WTC11 (cell line): ENCODE measurements at regions not wholly inside any gene's neighbourhood (a gene's known extent, or its start where the extent isn't known, plus 50 kb on each side); places are given as distances from the start of the nearest gene placed in this dataset.

Source experiments
- ATAC-seq: fragments of 200-7000 bp; cut with Tn5 transposase; 2 replicates; pipeline ENCODE4 v1.10.0; 2021; ENCODE audit warnings: mild to moderate bottlenecking, moderate library complexity
- CTCF ChIA-PET: fragments of 300-600 bp; sonication (Branson Sonifier 250); formaldehyde crosslinking; loops from one replicate; lab custom pipeline; 2021; ENCODE audit warnings: antibody characterized with exemption; lab: Charles Lee
- POLR2A ChIA-PET: fragments of 350-600 bp; sonication (Branson Sonifier 250); formaldehyde crosslinking; loops from one replicate; lab custom pipeline; 2021; ENCODE audit warnings: antibody characterized with exemption; lab: Charles Lee
- DNase-seq: peaks from one replicate; pipeline ENCODE4 v3.0.0; 2021; ENCODE audit warnings: low spot score
- H3K27ac Mint-ChIP-seq: 2 replicates; pipeline ENCODE4 v1.8.0; 2021; ENCODE audit warnings: mixed read lengths
- H3K27me3 Mint-ChIP-seq: 2 replicates; pipeline ENCODE4 v1.8.0; 2021; ENCODE audit warnings: low read depth, mild to moderate bottlenecking, moderate library complexity, mixed read lengths
- H3K36me3 Mint-ChIP-seq: 2 replicates; pipeline ENCODE4 v1.8.0; 2021; ENCODE audit warnings: mixed read lengths
- H3K4me1 Mint-ChIP-seq: 2 replicates; pipeline ENCODE4 v1.8.0; 2022; ENCODE audit warnings: mixed read lengths
- H3K4me3 Mint-ChIP-seq: 2 replicates; pipeline ENCODE4 v1.8.0; 2021; ENCODE audit warnings: mild to moderate bottlenecking, moderate library complexity, mixed read lengths
- H3K9me3 Mint-ChIP-seq: 2 replicates; pipeline ENCODE4 v1.8.0; 2021; ENCODE audit warnings: mixed read lengths
- ATF6 ChIP-seq: sonication (generic); formaldehyde crosslinking; IDR thresholded peaks from 2 replicates; pipeline ENCODE4 v1.8.1; 2023; ENCODE audit warnings: mild to moderate bottlenecking, missing genetic modification reagents
- ETV6 ChIP-seq: sonication (generic); formaldehyde crosslinking; IDR thresholded peaks from 2 replicates; pipeline ENCODE4 v1.8.1; 2022; ENCODE audit warnings: mild to moderate bottlenecking, missing genetic modification reagents
- IRF2 ChIP-seq: sonication (generic); formaldehyde crosslinking; IDR thresholded peaks from 2 replicates; pipeline ENCODE4 v1.8.0; 2022; ENCODE audit warnings: low read depth, missing genetic modification reagents, borderline replicate concordance
- KAT7 ChIP-seq: sonication (generic); formaldehyde crosslinking; IDR thresholded peaks from 2 replicates; pipeline ENCODE4 v1.8.1; 2023; ENCODE audit warnings: missing genetic modification reagents, mild to moderate bottlenecking, borderline replicate concordance
- MYBL2 ChIP-seq: sonication (generic); formaldehyde crosslinking; IDR thresholded peaks from 2 replicates; pipeline ENCODE4 v1.8.1; 2023; ENCODE audit warnings: mild to moderate bottlenecking, moderate library complexity, missing genetic modification reagents
- NFYB ChIP-seq: sonication (generic); formaldehyde crosslinking; conservative IDR thresholded peaks from 2 replicates; pipeline ENCODE4 v1.8.0; 2022; ENCODE audit warnings: low read depth, missing genetic modification reagents
- NR2C2 ChIP-seq: sonication (generic); formaldehyde crosslinking; IDR thresholded peaks from 2 replicates; pipeline ENCODE4 v1.8.0; 2022; ENCODE audit warnings: mild to moderate bottlenecking, missing genetic modification reagents
- OVOL2 ChIP-seq: fragments of 250-450 bp; sonication (Bioruptor Pico); IDR thresholded peaks from 2 replicates; pipeline ENCODE4 v1.9.0; 2021; ENCODE audit warnings: mild to moderate bottlenecking, borderline replicate concordance
- SOX15 ChIP-seq: fragments of 250-450 bp; sonication (Bioruptor Pico); IDR thresholded peaks from 2 replicates; pipeline ENCODE4 v1.9.0; 2021; ENCODE audit warnings: mild to moderate bottlenecking
- ZNF121 ChIP-seq: sonication (generic); formaldehyde crosslinking; IDR thresholded peaks from 2 replicates; pipeline ENCODE4 v1.8.0; 2023; ENCODE audit warnings: missing genetic modification reagents
- ZNF138 ChIP-seq: sonication (generic); formaldehyde crosslinking; conservative IDR thresholded peaks from 2 replicates; pipeline ENCODE4 v1.8.1; 2022; ENCODE audit warnings: mild to moderate bottlenecking, moderate library complexity, missing genetic modification reagents
- ZNF425 ChIP-seq: fragments of 250-450 bp; sonication (Bioruptor Pico); conservative IDR thresholded peaks from 2 replicates; pipeline ENCODE4 v1.9.0; 2021; ENCODE audit warnings: mild to moderate bottlenecking
- TF ChIP-seq, protein P1 (sequence below): sonication (generic); formaldehyde crosslinking; IDR thresholded peaks from 2 replicates; pipeline ENCODE4 v1.8.1; 2023; ENCODE audit warnings: mild to moderate bottlenecking, missing genetic modification reagents, borderline replicate concordance
- TF ChIP-seq, protein P2 (sequence below): sonication (generic); formaldehyde crosslinking; IDR thresholded peaks from 2 replicates; pipeline ENCODE4 v1.8.0; 2022; ENCODE audit warnings: mild to moderate bottlenecking, missing genetic modification reagents
- TF ChIP-seq, protein P3 (sequence below): sonication (generic); formaldehyde crosslinking; IDR thresholded peaks from 2 replicates; pipeline ENCODE4 v1.8.1; 2022; ENCODE audit warnings: low read depth, mild to moderate bottlenecking, moderate library complexity, missing genetic modification reagents, borderline replicate concordance
- TF ChIP-seq, protein P4 (sequence below): sonication (generic); formaldehyde crosslinking; IDR thresholded peaks from 2 replicates; pipeline ENCODE4 v1.8.1; 2023; ENCODE audit warnings: mild to moderate bottlenecking, missing genetic modification reagents, moderate library complexity
- TF ChIP-seq, protein P5 (sequence below): sonication (generic); formaldehyde crosslinking; IDR thresholded peaks from 2 replicates; pipeline ENCODE4 v1.8.1; 2022; ENCODE audit warnings: low read depth, missing genetic modification reagents, borderline replicate concordance
- TF ChIP-seq, protein P6 (sequence below): fragments of 250-450 bp; sonication (Bioruptor Pico); IDR thresholded peaks from 2 replicates; pipeline ENCODE4 v1.9.0; 2021; ENCODE audit warnings: moderate library complexity, mild to moderate bottlenecking, inconsistent platforms, borderline replicate concordance

- TF ChIP-seq, protein P1, sequence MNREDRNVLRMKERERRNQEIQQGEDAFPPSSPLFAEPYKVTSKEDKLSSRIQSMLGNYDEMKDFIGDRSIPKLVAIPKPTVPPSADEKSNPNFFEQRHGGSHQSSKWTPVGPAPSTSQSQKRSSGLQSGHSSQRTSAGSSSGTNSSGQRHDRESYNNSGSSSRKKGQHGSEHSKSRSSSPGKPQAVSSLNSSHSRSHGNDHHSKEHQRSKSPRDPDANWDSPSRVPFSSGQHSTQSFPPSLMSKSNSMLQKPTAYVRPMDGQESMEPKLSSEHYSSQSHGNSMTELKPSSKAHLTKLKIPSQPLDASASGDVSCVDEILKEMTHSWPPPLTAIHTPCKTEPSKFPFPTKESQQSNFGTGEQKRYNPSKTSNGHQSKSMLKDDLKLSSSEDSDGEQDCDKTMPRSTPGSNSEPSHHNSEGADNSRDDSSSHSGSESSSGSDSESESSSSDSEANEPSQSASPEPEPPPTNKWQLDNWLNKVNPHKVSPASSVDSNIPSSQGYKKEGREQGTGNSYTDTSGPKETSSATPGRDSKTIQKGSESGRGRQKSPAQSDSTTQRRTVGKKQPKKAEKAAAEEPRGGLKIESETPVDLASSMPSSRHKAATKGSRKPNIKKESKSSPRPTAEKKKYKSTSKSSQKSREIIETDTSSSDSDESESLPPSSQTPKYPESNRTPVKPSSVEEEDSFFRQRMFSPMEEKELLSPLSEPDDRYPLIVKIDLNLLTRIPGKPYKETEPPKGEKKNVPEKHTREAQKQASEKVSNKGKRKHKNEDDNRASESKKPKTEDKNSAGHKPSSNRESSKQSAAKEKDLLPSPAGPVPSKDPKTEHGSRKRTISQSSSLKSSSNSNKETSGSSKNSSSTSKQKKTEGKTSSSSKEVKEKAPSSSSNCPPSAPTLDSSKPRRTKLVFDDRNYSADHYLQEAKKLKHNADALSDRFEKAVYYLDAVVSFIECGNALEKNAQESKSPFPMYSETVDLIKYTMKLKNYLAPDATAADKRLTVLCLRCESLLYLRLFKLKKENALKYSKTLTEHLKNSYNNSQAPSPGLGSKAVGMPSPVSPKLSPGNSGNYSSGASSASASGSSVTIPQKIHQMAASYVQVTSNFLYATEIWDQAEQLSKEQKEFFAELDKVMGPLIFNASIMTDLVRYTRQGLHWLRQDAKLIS (CRISPR knock-in tag): no peak
- TF ChIP-seq MYBL2: no peak
- no peak for TF ChIP-seq ZNF138
- TF ChIP-seq, protein P2, sequence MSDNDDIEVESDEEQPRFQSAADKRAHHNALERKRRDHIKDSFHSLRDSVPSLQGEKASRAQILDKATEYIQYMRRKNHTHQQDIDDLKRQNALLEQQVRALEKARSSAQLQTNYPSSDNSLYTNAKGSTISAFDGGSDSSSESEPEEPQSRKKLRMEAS: no peak
- TF ChIP-seq OVOL2: no peak
- TF ChIP-seq, protein P3, sequence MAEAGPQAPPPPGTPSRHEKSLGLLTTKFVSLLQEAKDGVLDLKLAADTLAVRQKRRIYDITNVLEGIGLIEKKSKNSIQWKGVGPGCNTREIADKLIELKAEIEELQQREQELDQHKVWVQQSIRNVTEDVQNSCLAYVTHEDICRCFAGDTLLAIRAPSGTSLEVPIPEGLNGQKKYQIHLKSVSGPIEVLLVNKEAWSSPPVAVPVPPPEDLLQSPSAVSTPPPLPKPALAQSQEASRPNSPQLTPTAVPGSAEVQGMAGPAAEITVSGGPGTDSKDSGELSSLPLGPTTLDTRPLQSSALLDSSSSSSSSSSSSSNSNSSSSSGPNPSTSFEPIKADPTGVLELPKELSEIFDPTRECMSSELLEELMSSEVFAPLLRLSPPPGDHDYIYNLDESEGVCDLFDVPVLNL: no peak
- no peak for TF ChIP-seq SOX15
- no peak for TF ChIP-seq ZNF121 (CRISPR knock-in tag)
Measured at GRCh38 chr6:94588301-94588700, 989.0 kb upstream of the MANEA start (continued).

DNA sequence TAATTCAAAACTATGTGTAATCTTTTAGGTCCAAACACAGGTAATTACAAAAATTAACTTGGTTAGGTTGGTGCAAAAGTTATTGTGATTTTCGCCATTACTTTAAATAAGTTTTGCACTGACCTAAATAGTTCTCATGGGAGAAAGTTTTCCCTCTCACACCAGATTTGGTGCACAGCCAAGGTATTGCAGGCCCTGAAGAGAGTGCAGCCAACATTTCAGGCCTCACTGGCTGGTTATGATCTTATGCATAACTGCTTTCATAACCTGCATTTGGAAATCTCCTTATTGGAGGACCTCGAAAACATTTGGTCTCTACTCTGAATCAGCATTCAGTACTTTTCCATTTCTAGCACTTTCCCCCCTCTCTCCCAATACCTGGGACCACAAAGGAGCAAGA, 993.1 kb upstream of the MANEA start:
- ChIA-PET CTCF (no interaction called here), POLR2A (no interaction called here)
- H3K36me3 Mint-ChIP-seq: no peaks in the 10 kb centered on the region
- no peaks in the 10 kb centered on the region for H3K27me3 Mint-ChIP-seq
- ATAC-seq: no peak
- no peaks in the 10 kb centered on the region for H3K4me1 Mint-ChIP-seq
- no peak for DNase-seq
- H3K27ac Mint-ChIP-seq: no peak overlapping the region
- H3K9me3 Mint-ChIP-seq: no peaks in the 10 kb centered on the region
- H3K4me3 Mint-ChIP-seq: no peak overlapping the region
- TF ChIP-seq, protein P4, sequence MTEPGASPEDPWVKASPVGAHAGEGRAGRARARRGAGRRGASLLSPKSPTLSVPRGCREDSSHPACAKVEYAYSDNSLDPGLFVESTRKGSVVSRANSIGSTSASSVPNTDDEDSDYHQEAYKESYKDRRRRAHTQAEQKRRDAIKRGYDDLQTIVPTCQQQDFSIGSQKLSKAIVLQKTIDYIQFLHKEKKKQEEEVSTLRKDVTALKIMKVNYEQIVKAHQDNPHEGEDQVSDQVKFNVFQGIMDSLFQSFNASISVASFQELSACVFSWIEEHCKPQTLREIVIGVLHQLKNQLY (CRISPR knock-in tag): no peak
- TF ChIP-seq NR2C2 (CRISPR knock-in tag) (no peak), KAT7 (CRISPR knock-in tag) (no peak), IRF2 (CRISPR knock-in tag) (no peak), ETV6 (CRISPR knock-in tag) (no peak), ATF6 (no peak), ZNF121 (CRISPR knock-in tag) (no peak), NFYB (CRISPR knock-in tag) (no peak), ZNF425 (CRISPR knock-in tag) (no peak)
- TF ChIP-seq, protein P1 (CRISPR knock-in tag): no peak
- TF ChIP-seq, protein P5, sequence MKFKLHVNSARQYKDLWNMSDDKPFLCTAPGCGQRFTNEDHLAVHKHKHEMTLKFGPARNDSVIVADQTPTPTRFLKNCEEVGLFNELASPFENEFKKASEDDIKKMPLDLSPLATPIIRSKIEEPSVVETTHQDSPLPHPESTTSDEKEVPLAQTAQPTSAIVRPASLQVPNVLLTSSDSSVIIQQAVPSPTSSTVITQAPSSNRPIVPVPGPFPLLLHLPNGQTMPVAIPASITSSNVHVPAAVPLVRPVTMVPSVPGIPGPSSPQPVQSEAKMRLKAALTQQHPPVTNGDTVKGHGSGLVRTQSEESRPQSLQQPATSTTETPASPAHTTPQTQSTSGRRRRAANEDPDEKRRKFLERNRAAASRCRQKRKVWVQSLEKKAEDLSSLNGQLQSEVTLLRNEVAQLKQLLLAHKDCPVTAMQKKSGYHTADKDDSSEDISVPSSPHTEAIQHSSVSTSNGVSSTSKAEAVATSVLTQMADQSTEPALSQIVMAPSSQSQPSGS (CRISPR knock-in tag): no peak
- TF ChIP-seq, protein P6, sequence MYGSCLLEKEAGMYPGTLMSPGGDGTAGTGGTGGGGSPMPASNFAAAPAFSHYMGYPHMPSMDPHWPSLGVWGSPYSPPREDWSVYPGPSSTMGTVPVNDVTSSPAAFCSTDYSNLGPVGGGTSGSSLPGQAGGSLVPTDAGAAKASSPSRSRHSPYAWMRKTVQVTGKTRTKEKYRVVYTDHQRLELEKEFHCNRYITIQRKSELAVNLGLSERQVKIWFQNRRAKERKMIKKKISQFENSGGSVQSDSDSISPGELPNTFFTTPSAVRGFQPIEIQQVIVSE (CRISPR knock-in tag): no peak
- TF ChIP-seq, protein P2: no peak
